Fibroblast of the aortic adventitia (primary cell): ENCODE measurements at regions not wholly inside any gene's neighbourhood (a gene's known extent, or its start where the extent isn't known, plus 50 kb on each side); places are given as distances from the start of the nearest gene placed in this dataset.

Experiments used
- DNase-seq: peaks from one replicate; pipeline ENCODE4 v3.0.0-alpha.2; 2010; ENCODE audit warnings: low read depth
- H3K4me3 ChIP-seq: 2 replicates; pipeline ENCODE4 v1.5.1; 2011; ENCODE audit warnings: low read depth, mild to moderate bottlenecking, control low read depth, low read length, moderate library complexity
- TF ChIP-seq, protein P1 (sequence below): IDR thresholded peaks from 2 replicates; pipeline ENCODE4 v1.5.1; 2011; ENCODE audit warnings: mild to moderate bottlenecking, low read length, control low read depth, inconsistent platforms; ENCODE audit not compliant: insufficient read depth

- TF ChIP-seq, protein P1, sequence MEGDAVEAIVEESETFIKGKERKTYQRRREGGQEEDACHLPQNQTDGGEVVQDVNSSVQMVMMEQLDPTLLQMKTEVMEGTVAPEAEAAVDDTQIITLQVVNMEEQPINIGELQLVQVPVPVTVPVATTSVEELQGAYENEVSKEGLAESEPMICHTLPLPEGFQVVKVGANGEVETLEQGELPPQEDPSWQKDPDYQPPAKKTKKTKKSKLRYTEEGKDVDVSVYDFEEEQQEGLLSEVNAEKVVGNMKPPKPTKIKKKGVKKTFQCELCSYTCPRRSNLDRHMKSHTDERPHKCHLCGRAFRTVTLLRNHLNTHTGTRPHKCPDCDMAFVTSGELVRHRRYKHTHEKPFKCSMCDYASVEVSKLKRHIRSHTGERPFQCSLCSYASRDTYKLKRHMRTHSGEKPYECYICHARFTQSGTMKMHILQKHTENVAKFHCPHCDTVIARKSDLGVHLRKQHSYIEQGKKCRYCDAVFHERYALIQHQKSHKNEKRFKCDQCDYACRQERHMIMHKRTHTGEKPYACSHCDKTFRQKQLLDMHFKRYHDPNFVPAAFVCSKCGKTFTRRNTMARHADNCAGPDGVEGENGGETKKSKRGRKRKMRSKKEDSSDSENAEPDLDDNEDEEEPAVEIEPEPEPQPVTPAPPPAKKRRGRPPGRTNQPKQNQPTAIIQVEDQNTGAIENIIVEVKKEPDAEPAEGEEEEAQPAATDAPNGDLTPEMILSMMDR, result no peak
- no peak overlapping the region for H3K4me3 ChIP-seq
- peak; percentile 58 for DNase-seq
Observed at GRCh38 chr7:22610951-22611757, 111.2 kb upstream of the STEAP1B start.

GRCh38 chr7:22610263-22610662 is 110.3 kb upstream of the STEAP1B start:
- no peak overlapping the region for H3K4me3 ChIP-seq
- TF ChIP-seq, protein P1, result no peak
- no peak for DNase-seq

- H3K4me3 ChIP-seq, result no peak overlapping the region
- TF ChIP-seq, protein P1, result no peak
- no peak for DNase-seq
Observed at GRCh38 chr7:22607180-22607579, 107.2 kb upstream of the STEAP1B start.

GRCh38 chr7:22604246-22604645 is 104.3 kb upstream of the STEAP1B start:
- DNase-seq, result no peak
- H3K4me3 ChIP-seq, result no peak overlapping the region
- TF ChIP-seq, protein P1, result no peak

- peak; percentile 75 for DNase-seq
- no peak overlapping the region for H3K4me3 ChIP-seq
- TF ChIP-seq, protein P1, result no peak
Observed at GRCh38 chr7:22601812-22602565, 102.0 kb upstream of the STEAP1B start.

GRCh38 chr7:22601408-22601807 is 101.4 kb upstream of the STEAP1B start:
- no peak for DNase-seq
- TF ChIP-seq, protein P1, result no peak
- H3K4me3 ChIP-seq, result no peak overlapping the region
